ENCODE measurements at regions not wholly inside any gene's neighbourhood (a gene's known extent, or its start where the extent isn't known, plus 50 kb on each side); places are given as distances from the start of the nearest gene placed in this dataset.

- DNase-seq, result no peak
These were observed 331.1 kb downstream of the MLLT3 start for GRCh38 chr9:20291201-20291600.

DNA sequence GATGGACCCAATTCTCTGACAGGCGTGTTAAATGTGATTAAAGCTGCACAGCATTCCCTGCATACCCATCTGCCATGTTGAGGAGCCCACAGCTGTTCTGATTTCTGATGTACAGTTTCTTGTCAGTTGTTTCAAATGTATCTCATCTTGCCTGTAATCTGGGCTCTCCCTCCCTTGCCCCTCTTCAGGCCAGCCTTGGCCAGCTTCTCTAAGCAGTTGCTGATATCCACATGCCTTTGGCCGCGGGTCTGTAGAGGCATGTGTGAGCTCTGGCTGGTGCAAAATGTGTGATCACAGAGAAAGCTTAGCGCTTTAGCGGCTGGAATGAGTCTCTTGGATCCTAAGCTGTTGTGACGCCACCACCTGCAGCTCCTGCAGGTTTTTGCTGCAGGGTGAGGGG, 332.0 kb downstream of the MLLT3 start:
- DNase-seq, result no peak

GRCh38 chr9:20289423-20290010, 332.8 kb downstream of the MLLT3 start:
- no peak for DNase-seq

GRCh38 chr9:20286969-20287368, 335.3 kb downstream of the MLLT3 start:
- DNase-seq, result no peak

- no peak for DNase-seq
These were observed 336.1 kb downstream of the MLLT3 start for GRCh38 chr9:20286154-20286700.

- no peak for DNase-seq
These were observed 337.6 kb downstream of the MLLT3 start for GRCh38 chr9:20284601-20285289.

DNA sequence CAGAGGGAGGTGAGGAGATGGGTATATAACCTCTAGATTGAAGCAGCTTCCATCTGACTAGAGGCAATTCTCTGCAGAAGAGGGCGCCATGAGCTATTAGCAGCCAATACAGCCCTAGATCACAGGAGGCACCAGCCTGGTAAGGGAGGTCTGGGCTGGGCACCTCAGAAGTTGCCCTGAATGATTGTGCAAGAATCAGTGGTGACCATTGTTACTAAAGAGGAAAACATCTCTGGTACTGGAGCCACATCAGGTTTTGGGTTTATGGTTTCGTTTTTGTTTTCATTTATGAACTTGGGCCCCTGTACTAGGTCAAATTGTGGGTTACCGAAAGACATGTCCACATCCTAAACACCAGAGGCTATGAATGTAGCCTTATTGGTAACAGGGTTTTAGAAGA, 342.0 kb downstream of the MLLT3 start:
- no peak for DNase-seq

DNA sequence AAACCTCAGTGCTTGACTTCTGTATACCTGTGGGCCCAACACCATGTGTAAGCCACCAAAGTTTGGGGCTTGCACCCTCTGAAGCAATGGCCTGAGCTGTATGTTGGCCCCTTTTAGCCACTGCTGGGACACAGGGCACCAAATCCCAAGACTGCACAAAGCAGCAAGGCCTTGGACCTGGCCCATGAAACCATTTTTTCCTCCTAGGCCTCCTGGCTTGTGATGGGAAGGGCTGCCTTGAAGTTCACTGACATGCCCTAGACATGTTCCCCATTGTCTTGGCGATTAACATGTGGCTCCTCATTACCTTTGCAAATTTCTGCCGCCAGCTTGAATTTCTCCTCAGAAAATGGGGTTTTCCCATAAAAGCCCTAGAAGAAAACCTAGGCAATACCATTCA, 345.5 kb downstream of the MLLT3 start:
- DNase-seq, result no peak

- no peak for DNase-seq
These were observed 350.6 kb downstream of the MLLT3 start for GRCh38 chr9:20271723-20272122.

DNA sequence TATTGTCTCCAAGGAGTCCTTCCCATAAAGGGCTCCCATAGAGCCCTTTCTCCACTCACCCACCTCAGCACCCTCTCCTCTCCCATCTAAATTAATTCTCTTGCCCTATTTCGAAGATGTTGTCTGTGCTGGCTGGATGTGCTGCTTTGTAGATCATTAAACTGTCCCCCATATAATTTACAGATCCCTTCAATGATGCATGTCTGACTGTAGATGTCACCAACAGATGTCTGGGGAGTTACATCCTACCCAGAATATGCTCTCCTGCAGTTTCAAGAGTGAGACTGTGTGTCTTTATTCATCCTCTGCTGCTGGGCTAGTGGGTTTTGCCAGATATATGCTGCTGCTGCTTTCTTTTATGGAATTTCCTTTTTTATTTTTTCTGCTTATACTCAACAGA, 351.2 kb downstream of the MLLT3 start:
- DNase-seq, result no peak

- DNase-seq, result no peak
These were observed 352.1 kb downstream of the MLLT3 start for GRCh38 chr9:20270161-20270560.

GRCh38 chr9:20269620-20270019, 352.7 kb downstream of the MLLT3 start:
- DNase-seq, result no peak

DNA sequence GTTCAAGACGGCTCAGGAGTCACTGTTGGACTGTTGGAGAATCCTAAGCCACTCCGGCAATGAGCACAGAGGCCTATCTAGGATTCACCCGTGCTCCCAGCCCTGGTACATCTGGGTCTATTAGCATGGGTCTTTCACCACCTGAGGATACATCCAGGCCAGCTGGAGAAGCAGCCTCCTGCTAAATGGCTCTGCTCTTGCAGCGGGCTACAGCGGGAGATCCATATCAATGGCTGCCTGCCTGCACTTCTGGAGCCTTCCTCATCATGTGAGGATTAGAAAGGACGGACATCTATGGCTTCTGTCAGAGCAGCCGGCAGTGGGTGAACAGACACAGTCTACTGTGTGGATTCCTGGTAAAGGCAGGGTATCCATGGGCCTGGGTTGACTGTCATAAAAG, 357.4 kb downstream of the MLLT3 start:
- no peak for DNase-seq

- DNase-seq, result no peak
These were observed 359.7 kb downstream of the MLLT3 start for GRCh38 chr9:20262611-20263010.

DNA sequence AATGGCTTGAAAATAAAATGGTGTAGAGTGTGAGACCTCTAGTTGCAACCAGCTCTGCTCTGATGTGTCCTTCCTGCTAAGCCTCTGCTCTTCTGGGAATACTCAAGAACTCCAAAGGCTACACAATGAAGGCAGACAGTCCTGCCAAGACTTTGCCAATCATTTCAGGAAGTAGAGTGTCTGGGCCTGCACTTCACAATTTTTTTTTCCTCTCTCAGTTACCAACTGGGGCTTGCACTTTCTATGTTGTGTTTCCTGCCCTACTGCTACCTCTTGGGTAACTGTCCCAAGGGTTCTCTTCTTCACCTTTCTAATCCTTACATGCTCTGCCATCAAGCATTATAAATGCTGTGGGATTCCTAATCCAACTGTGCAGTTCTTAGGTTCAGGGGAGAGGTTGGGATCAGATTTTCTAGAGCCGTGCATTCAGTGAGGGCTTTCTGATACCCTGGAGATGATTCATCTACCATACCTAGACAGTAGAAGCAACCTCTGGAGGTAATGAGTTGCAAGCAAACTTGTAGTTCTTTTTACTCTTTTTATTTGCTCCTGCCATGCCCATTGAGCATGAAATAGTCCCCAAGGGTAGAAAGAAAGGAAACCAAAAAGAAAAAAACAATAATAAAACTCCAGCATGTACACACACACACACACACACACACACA, 365.9 kb downstream of the MLLT3 start:
- DNase-seq, result no peak

- no peak for DNase-seq
These were observed 367.2 kb downstream of the MLLT3 start for GRCh38 chr9:20255052-20255451.

DNA sequence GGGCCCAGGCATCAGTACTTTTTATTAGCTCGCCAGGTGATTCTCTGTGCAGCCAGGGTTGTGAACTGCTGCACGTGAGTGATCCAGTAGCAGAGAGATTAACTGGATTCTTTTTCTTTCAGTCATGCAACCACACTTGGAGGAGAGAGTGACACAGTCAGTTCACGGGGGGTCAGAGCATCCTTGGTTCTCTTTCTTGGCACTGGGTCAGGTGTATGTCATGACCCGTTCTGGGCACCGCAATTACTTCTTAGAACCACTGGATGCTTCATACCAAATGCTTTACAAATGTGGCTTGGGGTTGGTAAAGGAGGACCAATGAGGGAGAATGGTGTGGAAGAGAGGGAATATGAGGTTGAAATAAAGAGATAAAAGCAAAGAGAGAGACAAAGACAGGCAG, 368.7 kb downstream of the MLLT3 start:
- DNase-seq, result no peak

DNA sequence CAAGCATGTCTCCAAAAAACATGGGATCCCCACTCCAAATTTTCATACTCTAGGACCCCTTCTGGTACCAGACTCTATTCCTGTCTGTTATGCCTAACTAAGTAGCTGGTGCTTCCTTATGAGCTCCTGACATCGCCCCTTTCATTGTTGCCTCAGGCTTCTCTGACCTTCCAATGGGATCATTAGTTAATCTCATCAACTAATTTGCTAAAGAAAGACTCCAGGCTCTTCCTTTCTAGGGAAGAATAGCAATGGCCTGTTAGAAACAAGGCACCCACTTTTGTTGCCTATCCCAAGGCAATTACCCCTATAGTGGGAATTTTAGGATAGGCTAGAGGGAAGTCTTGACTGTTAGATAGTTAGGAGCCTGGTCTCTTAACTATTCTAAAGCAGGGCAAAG, 369.5 kb downstream of the MLLT3 start:
- no peak for DNase-seq

- no peak for DNase-seq
These were observed 371.5 kb downstream of the MLLT3 start for GRCh38 chr9:20250791-20251190.

- DNase-seq, result no peak
These were observed 378.0 kb downstream of the MLLT3 start for GRCh38 chr9:20244271-20244670.

DNA sequence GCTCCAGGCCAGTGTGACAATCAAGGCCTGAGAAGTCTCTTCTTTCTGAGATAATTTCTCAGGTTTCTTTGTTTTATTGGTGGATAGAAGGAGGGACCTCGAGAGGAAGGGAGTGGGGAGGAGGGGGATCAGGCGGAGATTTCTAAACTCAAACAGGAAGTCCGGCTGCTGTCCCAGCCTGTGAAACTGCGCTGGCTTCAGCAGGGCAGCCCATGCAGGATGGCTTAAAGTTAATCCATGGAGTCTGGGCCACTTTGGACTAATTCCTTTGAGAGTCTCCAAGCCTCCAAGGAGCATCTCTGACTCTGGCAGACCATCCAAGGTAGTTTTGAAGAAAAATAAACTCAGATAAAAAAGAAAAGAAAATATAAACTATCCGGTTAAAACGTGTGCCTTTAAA, 378.5 kb downstream of the MLLT3 start:
- no peak for DNase-seq

DNA sequence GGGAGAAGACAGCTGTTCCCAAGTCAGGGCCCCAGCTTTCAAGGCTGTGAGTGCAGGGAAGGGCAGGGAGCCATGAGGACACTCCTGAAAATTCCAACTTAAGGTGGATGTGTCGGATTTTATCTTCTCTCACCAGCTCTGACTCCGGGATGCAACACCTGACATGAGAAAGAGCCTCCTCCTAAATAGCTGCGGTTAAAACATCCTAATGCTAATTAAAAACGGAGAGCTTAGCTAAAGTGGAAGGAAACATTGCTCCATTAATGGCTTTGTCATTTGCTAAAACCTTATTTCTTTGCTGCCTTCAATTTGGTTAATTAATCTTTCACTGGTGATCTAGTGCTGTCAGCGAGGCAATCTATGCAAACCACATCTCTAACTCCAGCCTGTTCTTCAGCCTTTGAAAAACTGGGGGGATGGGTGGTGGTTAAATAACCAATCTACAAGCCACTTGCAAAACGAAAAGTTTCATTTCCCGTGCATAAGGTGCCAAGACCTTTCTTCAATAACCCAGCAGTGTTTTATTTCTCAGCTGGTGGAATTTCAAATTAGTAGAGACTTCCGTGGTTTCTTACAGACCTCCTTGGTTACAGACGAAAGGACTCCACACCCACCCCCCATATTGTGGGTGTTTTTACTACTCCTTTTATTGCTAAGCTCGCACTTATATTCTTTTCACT, 379.6 kb downstream of the MLLT3 start:
- DNase-seq, result no peak

- no peak for DNase-seq
These were observed 381.8 kb downstream of the MLLT3 start for GRCh38 chr9:20240498-20240897.

DNA sequence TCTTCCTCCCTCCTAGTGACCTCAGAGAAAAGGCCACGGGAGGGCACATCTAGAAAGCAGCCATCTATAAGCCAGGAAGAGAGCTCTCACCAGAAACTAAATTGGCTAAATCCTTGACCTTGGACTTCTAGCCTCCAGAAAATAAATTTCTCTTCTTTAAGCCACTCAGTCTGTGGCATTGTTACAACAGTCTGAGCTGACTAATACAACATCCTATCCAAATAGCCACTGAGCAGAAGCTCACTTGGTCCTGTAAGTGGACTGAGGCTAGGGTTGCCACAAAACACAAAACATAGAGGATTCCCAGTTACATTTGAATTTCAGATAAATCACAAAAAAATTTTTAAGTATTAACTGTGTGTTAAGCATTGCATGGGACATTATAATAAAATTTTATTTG, 383.4 kb downstream of the MLLT3 start:
- DNase-seq, result no peak
